Testis (tissue), 2 donors: ENCODE measurements at regions not wholly inside any gene's neighbourhood (a gene's known extent, or its start where the extent isn't known, plus 50 kb on each side); places are given as distances from the start of the nearest gene placed in this dataset.

Experiments
- CTCF ChIP-seq, 3 experiments: fragments of 450-650 bp in 2 of 3; fragments of 200-600 bp in 1 of 3; sonication (generic) in 1 of 3; IDR thresholded peaks; one replicate each; pipeline ENCODE4 v1.5.1; 2016 to 2019; ENCODE audit warnings: antibody characterized with exemption in 3 of 3, mild to moderate bottlenecking in 2 of 3, moderate library complexity in 1 of 3
- POLR2A ChIP-seq: fragments of 450-650 bp; IDR thresholded peaks from one replicate; pipeline ENCODE4 v1.6.1; 2017; ENCODE audit warnings: antibody characterized with exemption, mild to moderate bottlenecking, moderate library complexity

- no peak for TF ChIP-seq CTCF (IDR thresholded peaks at IDR 0.05)
- TF ChIP-seq POLR2A: no peak
Observed at GRCh38 chr2:215597577-215597976, 161.7 kb upstream of the FN1 start.
